ENCODE measurements at regions not wholly inside any gene's neighbourhood (a gene's known extent, or its start where the extent isn't known, plus 50 kb on each side); places are given as distances from the start of the nearest gene placed in this dataset.

- no peaks in the 10 kb centered on the region for H3K27me3 ChIP-seq (ENCODE audit: control insufficient read depth in 3 of 3, insufficient read depth in 3 of 3, low read length in 2 of 3)
- no peaks in the 10 kb centered on the region for H3K36me3 ChIP-seq (ENCODE audit: control insufficient read depth in 4 of 4, insufficient read depth in 4 of 4, low read length in 4 of 4)
- 59 to 64% methylated on average over 2 of the region's 2 CpGs for WGBS, 2 donors
- H3K4me1 ChIP-seq (ENCODE audit: control insufficient read depth in 5 of 5, insufficient read depth in 5 of 5, low read length in 5 of 5): no peaks in the 10 kb centered on the region
- DNase-seq (peak in 1 of 3 donors; percentile 16), ATAC-seq (ENCODE audit: insufficient read depth, low FRiP score) (no peak)
- TF ChIP-seq CTCF (IDR thresholded peaks at IDR 0.05; ENCODE audit: control extremely low read depth, extremely low read depth): no peak
- no peak overlapping the region for H3K9ac ChIP-seq (ENCODE audit: insufficient read depth in 1 of 2, low read length in 2 of 2)
- H3K9me3 ChIP-seq (ENCODE audit: control insufficient read depth in 4 of 4, insufficient read depth in 3 of 4, low read length in 3 of 4): no peaks in the 10 kb centered on the region
- H3K4me3 ChIP-seq: no peak overlapping the region
- no peak overlapping the region for H3K27ac ChIP-seq (ENCODE audit: low read depth in 1 of 2, low read length in 1 of 2)
These were observed 376.5 kb downstream of the TBL1XR1 start for GRCh38 chr3:176820764-176821163.

GRCh38 chr3:176816937-176817336, 380.3 kb downstream of the TBL1XR1 start:
- WGBS, 2 donors: 91 to 92% methylated on average over 18 of the region's 18 CpGs
- H3K36me3 ChIP-seq (ENCODE audit: control insufficient read depth in 4 of 4, insufficient read depth in 4 of 4, low read length in 4 of 4): no peaks in the 10 kb centered on the region
- no peak overlapping the region for H3K9ac ChIP-seq (ENCODE audit: insufficient read depth in 1 of 2, low read length in 2 of 2)
- no peaks in the 10 kb centered on the region for H3K27me3 ChIP-seq (ENCODE audit: control insufficient read depth in 3 of 3, insufficient read depth in 3 of 3, low read length in 2 of 3)
- TF ChIP-seq CTCF (IDR thresholded peaks at IDR 0.05; ENCODE audit: control extremely low read depth, extremely low read depth): no peak
- no peak overlapping the region for H3K27ac ChIP-seq (ENCODE audit: low read depth in 1 of 2, low read length in 1 of 2)
- H3K4me1 ChIP-seq (ENCODE audit: control insufficient read depth in 5 of 5, insufficient read depth in 5 of 5, low read length in 5 of 5): no peaks in the 10 kb centered on the region
- DNase-seq (no peak), ATAC-seq (ENCODE audit: insufficient read depth, low FRiP score) (no peak)
- no peak overlapping the region for H3K4me3 ChIP-seq
- no peaks in the 10 kb centered on the region for H3K9me3 ChIP-seq (ENCODE audit: control insufficient read depth in 4 of 4, insufficient read depth in 3 of 4, low read length in 3 of 4)

- H3K4me1 ChIP-seq (ENCODE audit: control insufficient read depth in 5 of 5, insufficient read depth in 5 of 5, low read length in 5 of 5): no peaks in the 10 kb centered on the region
- DNase-seq (peak; percentile 79 to 86 (median 81)), ATAC-seq (ENCODE audit: insufficient read depth, low FRiP score) (peak; percentile 19)
- no peaks in the 10 kb centered on the region for H3K36me3 ChIP-seq (ENCODE audit: control insufficient read depth in 4 of 4, insufficient read depth in 4 of 4, low read length in 4 of 4)
- H3K27ac ChIP-seq (ENCODE audit: low read depth in 1 of 2, low read length in 1 of 2): no peak overlapping the region
- no peak overlapping the region for H3K4me3 ChIP-seq
- H3K27me3 ChIP-seq (ENCODE audit: control insufficient read depth in 3 of 3, insufficient read depth in 3 of 3, low read length in 2 of 3): no peaks in the 10 kb centered on the region
- TF ChIP-seq CTCF (IDR thresholded peaks at IDR 0.05; ENCODE audit: control extremely low read depth, extremely low read depth): peak; percentile 10
- no peak overlapping the region for H3K9ac ChIP-seq (ENCODE audit: insufficient read depth in 1 of 2, low read length in 2 of 2)
- 9 to 12% methylated on average over 12 of the region's 12 CpGs for WGBS, 2 donors
- H3K9me3 ChIP-seq (ENCODE audit: control insufficient read depth in 4 of 4, insufficient read depth in 3 of 4, low read length in 3 of 4): no peaks in the 10 kb centered on the region
These were observed 383.0 kb downstream of the TBL1XR1 start for GRCh38 chr3:176814285-176814684.

- Histone ChIP-seq H3K4me1 (ENCODE audit: control insufficient read depth in 5 of 5, insufficient read depth in 5 of 5, low read length in 5 of 5) (no peaks in the 10 kb centered on the region), H3K4me3 (no peak overlapping the region), H3K9me3 (ENCODE audit: control insufficient read depth in 4 of 4, insufficient read depth in 3 of 4, low read length in 3 of 4) (no peaks in the 10 kb centered on the region), H3K36me3 (ENCODE audit: control insufficient read depth in 4 of 4, insufficient read depth in 4 of 4, low read length in 4 of 4) (no peaks in the 10 kb centered on the region), H3K27me3 (ENCODE audit: control insufficient read depth in 3 of 3, insufficient read depth in 3 of 3, low read length in 2 of 3) (no peaks in the 10 kb centered on the region), H3K9ac (ENCODE audit: insufficient read depth in 1 of 2, low read length in 2 of 2) (no peak overlapping the region), H3K27ac (ENCODE audit: low read depth in 1 of 2, low read length in 1 of 2) (no peak overlapping the region)
- DNase-seq (no peak), ATAC-seq (ENCODE audit: insufficient read depth, low FRiP score) (no peak)
- 72 to 87% methylated on average over 2 of the region's 2 CpGs for WGBS, 2 donors
- no peak for TF ChIP-seq CTCF (IDR thresholded peaks at IDR 0.05; ENCODE audit: control extremely low read depth, extremely low read depth)
These were observed 389.3 kb downstream of the TBL1XR1 start for GRCh38 chr3:176807938-176808337.
